ENCODE measurements at regions not wholly inside any gene's neighbourhood (a gene's known extent, or its start where the extent isn't known, plus 50 kb on each side); places are given as distances from the start of the nearest gene placed in this dataset.

- dilution Hi-C loops (cut with MboI; ENCODE audit: extremely low pct_ligation_motif_present, low sequenced_read_pairs) (no loop called here), intact Hi-C loops (cut with micrococcal nuclease) (no loop called here)
- H3K36me3 ChIP-seq (ENCODE audit: control insufficient read depth in 2 of 2, extremely low read depth in 1 of 2, insufficient read depth in 2 of 2, low read length in 2 of 2): no peaks in the 10 kb centered on the region
- TF ChIP-seq CTCF (IDR thresholded peaks at IDR 0.05; ENCODE audit: extremely low read depth in 1 of 2, insufficient read depth in 1 of 2, low read depth in 1 of 2, low read length in 2 of 2) (no peak), EZH2 (IDR thresholded peaks at IDR 0.05; ENCODE audit: borderline replicate concordance, low read depth, low read length, severe bottlenecking) (no peak)
- no peak overlapping the region for H3K4me2 ChIP-seq (ENCODE audit: insufficient read depth, low read length)
- DNase-seq (ENCODE audit: low read depth, low spot score) (no peak), FAIRE-seq (no peak)
- H3K4me3 ChIP-seq (replicated peaks in 1 of 3; ENCODE audit: insufficient read depth in 1 of 3, low read depth in 1 of 3, low read length in 3 of 3): no peak overlapping the region
- H3K79me2 ChIP-seq (ENCODE audit: control insufficient read depth, insufficient read depth, low read length): no peaks in the 10 kb centered on the region
- no peak overlapping the region for H3K9ac ChIP-seq (replicated peaks; ENCODE audit: extremely low read depth, insufficient read depth, low read length)
- no peak overlapping the region for H2AFZ ChIP-seq (ENCODE audit: low read depth, low read length)
- H3K27ac ChIP-seq (ENCODE audit: insufficient read depth, low read depth, low read length): no peak overlapping the region
- no peaks in the 10 kb centered on the region for H3K9me1 ChIP-seq (replicated peaks; ENCODE audit: control insufficient read depth, extremely low read depth, insufficient read depth, low read length)
- no TSS peak for BruUV-seq (replicated peaks)
- ChIA-PET POLR2A (no interaction called here), CTCF (no interaction called here)
- no peaks in the 10 kb centered on the region for H3K27me3 ChIP-seq (ENCODE audit: control insufficient read depth in 2 of 2, insufficient read depth in 2 of 2, low read length in 2 of 2)
- H3K4me1 ChIP-seq (ENCODE audit: control insufficient read depth, extremely low read depth, insufficient read depth, low read length): no peaks in the 10 kb centered on the region
- no peaks in the 10 kb centered on the region for H3K9me3 ChIP-seq (replicated peaks; ENCODE audit: control insufficient read depth, insufficient read depth, low read length)
- H4K20me1 ChIP-seq (replicated peaks; ENCODE audit: control insufficient read depth, extremely low read depth, insufficient read depth, low read length): no peaks in the 10 kb centered on the region
Measured at GRCh38 chr5:105015098-105015497, 1452.5 kb upstream of the NUDT12 start.

- DNase-seq (ENCODE audit: low read depth, low spot score) (no peak), FAIRE-seq (no peak)
- Histone ChIP-seq H3K9me1 (replicated peaks; ENCODE audit: control insufficient read depth, extremely low read depth, insufficient read depth, low read length) (no peaks in the 10 kb centered on the region), H3K79me2 (ENCODE audit: control insufficient read depth, insufficient read depth, low read length) (no peaks in the 10 kb centered on the region), H3K4me3 (replicated peaks in 1 of 3; ENCODE audit: insufficient read depth in 1 of 3, low read depth in 1 of 3, low read length in 3 of 3) (no peak overlapping the region), H3K27me3 (ENCODE audit: control insufficient read depth in 2 of 2, insufficient read depth in 2 of 2, low read length in 2 of 2) (no peaks in the 10 kb centered on the region), H3K27ac (ENCODE audit: insufficient read depth, low read depth, low read length) (no peak overlapping the region), H3K9me3 (replicated peaks; ENCODE audit: control insufficient read depth, insufficient read depth, low read length) (no peaks in the 10 kb centered on the region), H3K4me2 (ENCODE audit: insufficient read depth, low read length) (no peak overlapping the region), H4K20me1 (replicated peaks; ENCODE audit: control insufficient read depth, extremely low read depth, insufficient read depth, low read length) (no peaks in the 10 kb centered on the region), H3K4me1 (ENCODE audit: control insufficient read depth, extremely low read depth, insufficient read depth, low read length) (no peaks in the 10 kb centered on the region), H3K9ac (replicated peaks; ENCODE audit: extremely low read depth, insufficient read depth, low read length) (no peak overlapping the region), H2AFZ (ENCODE audit: low read depth, low read length) (no peak overlapping the region), H3K36me3 (ENCODE audit: control insufficient read depth in 2 of 2, extremely low read depth in 1 of 2, insufficient read depth in 2 of 2, low read length in 2 of 2) (no peaks in the 10 kb centered on the region)
- no TSS peak for BruUV-seq (replicated peaks)
- no peak for TF ChIP-seq POLR2AphosphoS5 (IDR thresholded peaks at IDR 0.05; ENCODE audit: insufficient read depth, low read depth, low read length)
- TF ChIP-seq CTCF (IDR thresholded peaks at IDR 0.05; ENCODE audit: extremely low read depth in 1 of 2, insufficient read depth in 1 of 2, low read depth in 1 of 2, low read length in 2 of 2): no peak
- no peak for TF ChIP-seq JUN (IDR thresholded peaks at IDR 0.05; ENCODE audit: borderline replicate concordance, insufficient read depth, insufficient read length, low read depth)
- TF ChIP-seq GATA2 (IDR thresholded peaks at IDR 0.05; ENCODE audit: insufficient read depth, insufficient read length, low read depth, low read length): no peak
- no peak for TF ChIP-seq EZH2 (IDR thresholded peaks at IDR 0.05; ENCODE audit: borderline replicate concordance, low read depth, low read length, severe bottlenecking)
- CTCF ChIA-PET: no interaction called here
- dilution Hi-C loops (cut with MboI; ENCODE audit: extremely low pct_ligation_motif_present, low sequenced_read_pairs): no loop called here
- intact Hi-C loops (cut with micrococcal nuclease): no loop called here
- POLR2A ChIA-PET: no interaction called here
Measured at GRCh38 chr5:104998572-104998971, 1436.0 kb upstream of the NUDT12 start.

Measured in endothelial cell of umbilical vein (primary cell).